ENCODE measurements at regions not wholly inside any gene's neighbourhood (a gene's known extent, or its start where the extent isn't known, plus 50 kb on each side); places are given as distances from the start of the nearest gene placed in this dataset.

GRCh38 chr3:87491843-87492242 is 215.5 kb upstream of the POU1F1 start:
- intact Hi-C loops (cut with micrococcal nuclease; ENCODE audit: unreplicated experiment) (no loop called here), in situ Hi-C loops (cut with HindIII; ENCODE audit: extremely low pct_ligation_motif_present, low pct_unique_long_range_greater_than_20kb) (no loop called here)
- DNase-seq (ENCODE audit: low spot score) (no peak), FAIRE-seq (no peak), ATAC-seq (no peak)
- POLR2A ChIA-PET = no interaction called here
- no peaks in the 10 kb centered on the region for H3K9me3 ChIP-seq (ENCODE audit: low read length)
- CTCF ChIA-PET (ENCODE audit: low intra/inter-chr PET ratio, low total read pairs) = no interaction called here
- H3K27me3 ChIP-seq (ENCODE audit: control insufficient read depth in 1 of 2, insufficient read depth in 2 of 2, low read length in 2 of 2) = no peaks in the 10 kb centered on the region
- no TSS peak for BruUV-seq (replicated peaks)
- no peak overlapping the region for H2AFZ ChIP-seq (ENCODE audit: low read length)
- no peaks in the 10 kb centered on the region for H3K79me2 ChIP-seq (ENCODE audit: insufficient read depth, low read length)
- H3K27ac ChIP-seq (ENCODE audit: extremely low read length, insufficient read depth, low read length) = no peak overlapping the region
- no peak overlapping the region for H3K4me3 ChIP-seq (replicated peaks in 1 of 3; ENCODE audit: insufficient read depth in 1 of 3, low read depth in 2 of 3, low read length in 3 of 3)
- TF ChIP-seq ZNF431 (CRISPR knock-in tag; IDR thresholded peaks at IDR 0.05; ENCODE audit: borderline replicate concordance, low read depth) = no peak
- no peak for TF ChIP-seq ZNF609 (CRISPR knock-in tag; IDR thresholded peaks at IDR 0.05; ENCODE audit: borderline replicate concordance)
- H3K36me3 ChIP-seq (replicated peaks in 1 of 2; ENCODE audit: control insufficient read depth in 1 of 2, insufficient read depth in 2 of 2, low read length in 2 of 2) = no peaks in the 10 kb centered on the region
- H3K4me1 ChIP-seq (ENCODE audit: insufficient read depth, low read length) = no peaks in the 10 kb centered on the region
- H3K4me2 ChIP-seq (ENCODE audit: low read depth, low read length) = no peak overlapping the region
- 0% methylated on average over 2 of the region's 2 CpGs for WGBS (ENCODE audit: low lambda C conversion rate)
- no peak overlapping the region for H3K9ac ChIP-seq (ENCODE audit: insufficient read depth, low read depth, low read length)
- no peaks in the 10 kb centered on the region for H4K20me1 ChIP-seq (ENCODE audit: insufficient read depth, low read length)

GRCh38 chr3:87489892-87490291 is 213.5 kb upstream of the POU1F1 start:
- H3K27ac ChIP-seq (ENCODE audit: extremely low read length, insufficient read depth, low read length) = no peak overlapping the region
- ATAC-seq (no peak), DNase-seq (ENCODE audit: low spot score) (no peak), FAIRE-seq (no peak)
- H3K9me3 ChIP-seq (ENCODE audit: low read length) = no peaks in the 10 kb centered on the region
- in situ Hi-C loops (cut with HindIII; ENCODE audit: extremely low pct_ligation_motif_present, low pct_unique_long_range_greater_than_20kb) (no loop called here), intact Hi-C loops (cut with micrococcal nuclease; ENCODE audit: unreplicated experiment) (loop anchor here (10.0 kb wide), 1 partner anchor 55 kb away; no protein-coding TSS in a partner anchor)
- 4% methylated on average over 4 of the region's 4 CpGs for WGBS (ENCODE audit: low lambda C conversion rate)
- no peaks in the 10 kb centered on the region for H4K20me1 ChIP-seq (ENCODE audit: insufficient read depth, low read length)
- H2AFZ ChIP-seq (ENCODE audit: low read length) = no peak overlapping the region
- POLR2A ChIA-PET = no interaction called here
- H3K27me3 ChIP-seq (ENCODE audit: control insufficient read depth in 1 of 2, insufficient read depth in 2 of 2, low read length in 2 of 2) = no peaks in the 10 kb centered on the region
- TF ChIP-seq, protein P1, sequence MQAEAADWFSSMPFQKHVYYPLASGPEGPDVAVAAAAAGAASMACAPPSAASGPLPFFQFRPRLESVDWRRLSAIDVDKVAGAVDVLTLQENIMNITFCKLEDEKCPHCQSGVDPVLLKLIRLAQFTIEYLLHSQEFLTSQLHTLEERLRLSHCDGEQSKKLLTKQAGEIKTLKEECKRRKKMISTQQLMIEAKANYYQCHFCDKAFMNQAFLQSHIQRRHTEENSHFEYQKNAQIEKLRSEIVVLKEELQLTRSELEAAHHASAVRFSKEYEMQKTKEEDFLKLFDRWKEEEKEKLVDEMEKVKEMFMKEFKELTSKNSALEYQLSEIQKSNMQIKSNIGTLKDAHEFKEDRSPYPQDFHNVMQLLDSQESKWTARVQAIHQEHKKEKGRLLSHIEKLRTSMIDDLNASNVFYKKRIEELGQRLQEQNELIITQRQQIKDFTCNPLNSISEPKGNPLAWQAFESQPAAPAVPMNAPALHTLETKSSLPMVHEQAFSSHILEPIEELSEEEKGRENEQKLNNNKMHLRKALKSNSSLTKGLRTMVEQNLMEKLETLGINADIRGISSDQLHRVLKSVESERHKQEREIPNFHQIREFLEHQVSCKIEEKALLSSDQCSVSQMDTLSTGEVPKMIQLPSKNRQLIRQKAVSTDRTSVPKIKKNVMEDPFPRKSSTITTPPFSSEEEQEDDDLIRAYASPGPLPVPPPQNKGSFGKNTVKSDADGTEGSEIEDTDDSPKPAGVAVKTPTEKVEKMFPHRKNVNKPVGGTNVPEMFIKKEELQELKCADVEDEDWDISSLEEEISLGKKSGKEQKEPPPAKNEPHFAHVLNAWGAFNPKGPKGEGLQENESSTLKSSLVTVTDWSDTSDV (CRISPR knock-in tag; IDR thresholded peaks at IDR 0.05) = no peak
- TF ChIP-seq PPARG (CRISPR knock-in tag; conservative IDR thresholded peaks at IDR 0.05) (no peak), ZBTB33 (CRISPR knock-in tag; IDR thresholded peaks at IDR 0.05) (no peak), ZNF768 (CRISPR knock-in tag; IDR thresholded peaks at IDR 0.05) (no peak), ZNF619 (CRISPR knock-in tag; IDR thresholded peaks at IDR 0.05) (no peak)
- H3K9ac ChIP-seq (ENCODE audit: insufficient read depth, low read depth, low read length) = no peak overlapping the region
- no TSS peak for BruUV-seq (replicated peaks)
- H3K36me3 ChIP-seq (replicated peaks in 1 of 2; ENCODE audit: control insufficient read depth in 1 of 2, insufficient read depth in 2 of 2, low read length in 2 of 2) = no peaks in the 10 kb centered on the region
- no peak overlapping the region for H3K4me3 ChIP-seq (replicated peaks in 1 of 3; ENCODE audit: insufficient read depth in 1 of 3, low read depth in 2 of 3, low read length in 3 of 3)
- H3K4me2 ChIP-seq (ENCODE audit: low read depth, low read length) = no peak overlapping the region
- H3K79me2 ChIP-seq (ENCODE audit: insufficient read depth, low read length) = no peaks in the 10 kb centered on the region
- CTCF ChIA-PET (ENCODE audit: low intra/inter-chr PET ratio, low total read pairs) = no interaction called here
- no peaks in the 10 kb centered on the region for H3K4me1 ChIP-seq (ENCODE audit: insufficient read depth, low read length)

Data from HepG2 (cell line).